NB4 (cell line): ENCODE measurements at regions not wholly inside any gene's neighbourhood (a gene's known extent, or its start where the extent isn't known, plus 50 kb on each side); places are given as distances from the start of the nearest gene placed in this dataset.

ENCODE experiments used
- POLR2A ChIP-seq: IDR thresholded peaks from 2 replicates; pipeline ENCODE4 v1.6.1; 2011; ENCODE audit warnings: mild to moderate bottlenecking; ENCODE audit not compliant: insufficient read length; ENCODE audit errors: extremely low read depth
- TF ChIP-seq, protein P1 (sequence below): IDR thresholded peaks from one replicate; pipeline ENCODE4 v1.5.1; 2012; ENCODE audit warnings: low read depth, low read length

GRCh38 chr5:88393042-88393441 is 124.4 kb upstream of the TMEM161B start:
- no peak for TF ChIP-seq POLR2A
- TF ChIP-seq, protein P1, sequence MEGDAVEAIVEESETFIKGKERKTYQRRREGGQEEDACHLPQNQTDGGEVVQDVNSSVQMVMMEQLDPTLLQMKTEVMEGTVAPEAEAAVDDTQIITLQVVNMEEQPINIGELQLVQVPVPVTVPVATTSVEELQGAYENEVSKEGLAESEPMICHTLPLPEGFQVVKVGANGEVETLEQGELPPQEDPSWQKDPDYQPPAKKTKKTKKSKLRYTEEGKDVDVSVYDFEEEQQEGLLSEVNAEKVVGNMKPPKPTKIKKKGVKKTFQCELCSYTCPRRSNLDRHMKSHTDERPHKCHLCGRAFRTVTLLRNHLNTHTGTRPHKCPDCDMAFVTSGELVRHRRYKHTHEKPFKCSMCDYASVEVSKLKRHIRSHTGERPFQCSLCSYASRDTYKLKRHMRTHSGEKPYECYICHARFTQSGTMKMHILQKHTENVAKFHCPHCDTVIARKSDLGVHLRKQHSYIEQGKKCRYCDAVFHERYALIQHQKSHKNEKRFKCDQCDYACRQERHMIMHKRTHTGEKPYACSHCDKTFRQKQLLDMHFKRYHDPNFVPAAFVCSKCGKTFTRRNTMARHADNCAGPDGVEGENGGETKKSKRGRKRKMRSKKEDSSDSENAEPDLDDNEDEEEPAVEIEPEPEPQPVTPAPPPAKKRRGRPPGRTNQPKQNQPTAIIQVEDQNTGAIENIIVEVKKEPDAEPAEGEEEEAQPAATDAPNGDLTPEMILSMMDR, result no peak
